SK-N-SH (cell line): ENCODE measurements at regions not wholly inside any gene's neighbourhood (a gene's known extent, or its start where the extent isn't known, plus 50 kb on each side); places are given as distances from the start of the nearest gene placed in this dataset.

ENCODE experiments used
- CTCF ChIA-PET: fragments of 300-600, 350-600 bp; formaldehyde crosslinking; extraction: SDS; loops from one replicate; lab custom pipeline; 2021; lab: Yijun Ruan, JAX
- POLR2A ChIA-PET: fragments of 350-600 bp; sonication (Branson Sonifier 250); formaldehyde crosslinking; extraction: SDS; loops from one replicate; lab custom pipeline; 2020; ENCODE audit warnings: antibody characterized with exemption, inconsistent platforms; lab: Yijun Ruan, JAX
- DNase-seq: peaks from one replicate; pipeline ENCODE4 v3.0.0; 2012
- H2AFZ ChIP-seq: fragments of 200-600 bp; sonication (generic); 2 replicates; pipeline ENCODE4 v1.8.1; 2016; ENCODE audit warnings: antibody characterized with exemption, mild to moderate bottlenecking, low read depth
- H3F3A ChIP-seq: fragments of 200-600 bp; sonication (generic); replicated peaks from 2 replicates; pipeline ENCODE3; 2016; ENCODE audit warnings: antibody characterized with exemption, mild to moderate bottlenecking; ENCODE audit not compliant: insufficient read depth
- H3K27ac ChIP-seq, 2 experiments: fragments of 200-500 bp in 1 of 2; fragments of 200-600 bp in 1 of 2; sonication (Bioruptor generic) in 1 of 2; sonication (generic), shearing (Covaris generic) in 1 of 2; 2 replicates each; pipeline versions ENCODE4 v1.5.1 to v1.6.1; 2014 to 2016; ENCODE audit warnings: low read depth in 2 of 2, inconsistent platforms in 1 of 2, low read length in 1 of 2, mild to moderate bottlenecking in 1 of 2, mixed read lengths in 1 of 2
- H3K27me3 ChIP-seq: fragments of 200-600 bp; sonication (generic), shearing (Covaris generic); 2 replicates; pipeline ENCODE4 v1.6.1; 2016; ENCODE audit warnings: mixed run types; ENCODE audit not compliant: insufficient read depth
- H3K36me3 ChIP-seq, 2 experiments: fragments of 200-500 bp in 1 of 2; fragments of 200-600 bp in 1 of 2; sonication (Bioruptor generic) in 1 of 2; sonication (generic) in 1 of 2; replicated peaks in 1 of 2; 2 replicates each; pipeline versions ENCODE3 to v1.5.1; 2014 to 2016; ENCODE audit warnings: low read length in 1 of 2, mild to moderate bottlenecking in 1 of 2; ENCODE audit not compliant: insufficient read depth in 2 of 2, control insufficient read depth in 1 of 2
- H3K4me1 ChIP-seq, 2 experiments: fragments of 200-500 bp in 1 of 2; fragments of 200-600 bp in 1 of 2; sonication (Bioruptor generic) in 1 of 2; sonication (generic), shearing (Covaris generic) in 1 of 2; 2 replicates each; pipeline versions ENCODE4 v1.5.1 to v1.6.1; 2014 to 2016; ENCODE audit warnings: low read depth in 1 of 2, low read length in 1 of 2, mixed run types in 1 of 2; ENCODE audit not compliant: insufficient read depth in 2 of 2, control insufficient read depth in 1 of 2
- H3K4me2 ChIP-seq: fragments of 200-600 bp; sonication (generic), shearing (Covaris generic); 2 replicates; pipeline ENCODE4 v1.6.1; 2017; ENCODE audit warnings: mixed run types
- H3K4me3 ChIP-seq, 2 experiments: fragments of 200-500 bp in 1 of 2; fragments of 200-600 bp in 1 of 2; sonication (Bioruptor generic) in 1 of 2; sonication (generic), shearing (Covaris generic) in 1 of 2; 2 replicates each; pipeline versions ENCODE4 v1.5.1 to v1.8.1; 2014 to 2016; ENCODE audit warnings: low read depth in 2 of 2, inconsistent platforms in 1 of 2, low read length in 1 of 2, mild to moderate bottlenecking in 1 of 2, mixed read lengths in 1 of 2, moderate library complexity in 1 of 2
- H3K79me2 ChIP-seq: fragments of 200-600 bp; sonication (generic); 2 replicates; pipeline ENCODE4 v1.8.1; 2017; ENCODE audit warnings: mild to moderate bottlenecking; ENCODE audit not compliant: insufficient read depth
- H3K9ac ChIP-seq: fragments of 200-600 bp; sonication (generic); 2 replicates; pipeline ENCODE4 v1.6.1; 2017; ENCODE audit warnings: mixed run types
- H3K9me2 ChIP-seq: fragments of 200-600 bp; sonication (generic); 2 replicates; pipeline ENCODE4 v1.6.1; 2017; ENCODE audit warnings: mixed run types
- H3K9me3 ChIP-seq: fragments of 200-600 bp; sonication (generic); 2 replicates; pipeline ENCODE4 v1.6.1; 2017; ENCODE audit warnings: mixed run types, mild to moderate bottlenecking, moderate library complexity
- H4K20me1 ChIP-seq: fragments of 200-600 bp; sonication (generic); 2 replicates; pipeline ENCODE4 v1.6.1; 2017; ENCODE audit warnings: mild to moderate bottlenecking, mixed run types; ENCODE audit not compliant: insufficient read depth
- CHD2 ChIP-seq: fragments of 150-350 bp; IDR thresholded peaks from 2 replicates; pipeline ENCODE4 v1.6.1; 2018; ENCODE audit warnings: low read length; ENCODE audit not compliant: partially characterized antibody
- CTCF ChIP-seq: fragments of 200-600 bp; sonication (generic); IDR thresholded peaks from 2 replicates; pipeline ENCODE4 v1.6.1; 2017; ENCODE audit warnings: antibody characterized with exemption, mild to moderate bottlenecking, moderate library complexity
- EP300 ChIP-seq, 2 experiments: IDR thresholded peaks; 2 replicates each; pipeline versions ENCODE4 v1.4.0 to v1.6.1; 2012; ENCODE audit warnings: borderline replicate concordance in 1 of 2, low read depth in 1 of 2, low read length in 1 of 2
- FOXM1 ChIP-seq: IDR thresholded peaks from 2 replicates; pipeline ENCODE4 v1.4.0; 2012; ENCODE audit warnings: low read depth, mild to moderate bottlenecking
- GABPA ChIP-seq: IDR thresholded peaks from 2 replicates; pipeline ENCODE4 v1.4.0; 2012; ENCODE audit warnings: low read depth, mild to moderate bottlenecking
- JUND ChIP-seq: IDR thresholded peaks from 2 replicates; pipeline ENCODE4 v1.4.0; 2012
- MAX ChIP-seq: IDR thresholded peaks from 2 replicates; pipeline ENCODE4 v1.4.0; 2012; ENCODE audit warnings: low read depth
- MEF2A ChIP-seq: IDR thresholded peaks from 2 replicates; pipeline ENCODE4 v1.4.0; 2012; ENCODE audit warnings: low read depth, borderline replicate concordance
- RAD21 ChIP-seq: IDR thresholded peaks from 2 replicates; pipeline ENCODE4 v1.6.1; 2012; ENCODE audit warnings: mild to moderate bottlenecking, low read length
- RCOR1 ChIP-seq: fragments of 150-350 bp; IDR thresholded peaks from 2 replicates; pipeline ENCODE4 v1.6.1; 2017; ENCODE audit warnings: antibody characterized with exemption, low read length
- TCF12 ChIP-seq: IDR thresholded peaks from 2 replicates; pipeline ENCODE4 v1.4.0; 2012
- TEAD4 ChIP-seq: IDR thresholded peaks from 2 replicates; pipeline ENCODE4 v1.4.0; 2012; ENCODE audit warnings: mild to moderate bottlenecking, borderline replicate concordance; ENCODE audit not compliant: insufficient read depth
- YY1 ChIP-seq: IDR thresholded peaks from 2 replicates; pipeline ENCODE4 v1.4.0; 2012; ENCODE audit warnings: low read depth, mild to moderate bottlenecking
- WGBS: methylation state at CpG from one replicate; pipeline ENCODE4 v1.1.6; 2017; ENCODE audit warnings: low lambda C conversion rate; 5-methylcytosine and 5-hydroxymethylcytosine counted together
- TF ChIP-seq, protein P1 (sequence below): IDR thresholded peaks from 2 replicates; pipeline ENCODE4 v1.4.0; 2012; ENCODE audit warnings: low read depth, borderline replicate concordance
- TF ChIP-seq, protein P2 (sequence below): fragments of 150-350 bp; IDR thresholded peaks from 2 replicates; pipeline ENCODE4 v1.6.1; 2017; ENCODE audit warnings: antibody characterized with exemption, low read length, low read depth, borderline replicate concordance
- TF ChIP-seq, protein P3 (sequence below): IDR thresholded peaks from 2 replicates; pipeline ENCODE4 v1.4.0; 2012; ENCODE audit warnings: low read depth, borderline replicate concordance

- no peaks in the 10 kb centered on the region for H3K27me3 ChIP-seq
- TF ChIP-seq CTCF (no peak), GABPA (no peak), CHD2 (no peak), TCF12 (no peak), YY1 (no peak), MAX (no peak), EP300 (IDR thresholded peaks at IDR 0.05; ENCODE audit: borderline replicate concordance in 1 of 2, low read depth in 1 of 2, low read length in 1 of 2) (no peak), RAD21 (no peak), TEAD4 (no peak), RCOR1 (no peak), MEF2A (no peak), JUND (no peak), FOXM1 (no peak)
- TF ChIP-seq, protein P1, sequence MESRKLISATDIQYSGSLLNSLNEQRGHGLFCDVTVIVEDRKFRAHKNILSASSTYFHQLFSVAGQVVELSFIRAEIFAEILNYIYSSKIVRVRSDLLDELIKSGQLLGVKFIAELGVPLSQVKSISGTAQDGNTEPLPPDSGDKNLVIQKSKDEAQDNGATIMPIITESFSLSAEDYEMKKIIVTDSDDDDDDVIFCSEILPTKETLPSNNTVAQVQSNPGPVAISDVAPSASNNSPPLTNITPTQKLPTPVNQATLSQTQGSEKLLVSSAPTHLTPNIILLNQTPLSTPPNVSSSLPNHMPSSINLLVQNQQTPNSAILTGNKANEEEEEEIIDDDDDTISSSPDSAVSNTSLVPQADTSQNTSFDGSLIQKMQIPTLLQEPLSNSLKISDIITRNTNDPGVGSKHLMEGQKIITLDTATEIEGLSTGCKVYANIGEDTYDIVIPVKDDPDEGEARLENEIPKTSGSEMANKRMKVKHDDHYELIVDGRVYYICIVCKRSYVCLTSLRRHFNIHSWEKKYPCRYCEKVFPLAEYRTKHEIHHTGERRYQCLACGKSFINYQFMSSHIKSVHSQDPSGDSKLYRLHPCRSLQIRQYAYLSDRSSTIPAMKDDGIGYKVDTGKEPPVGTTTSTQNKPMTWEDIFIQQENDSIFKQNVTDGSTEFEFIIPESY = no peak
- TF ChIP-seq, protein P2, sequence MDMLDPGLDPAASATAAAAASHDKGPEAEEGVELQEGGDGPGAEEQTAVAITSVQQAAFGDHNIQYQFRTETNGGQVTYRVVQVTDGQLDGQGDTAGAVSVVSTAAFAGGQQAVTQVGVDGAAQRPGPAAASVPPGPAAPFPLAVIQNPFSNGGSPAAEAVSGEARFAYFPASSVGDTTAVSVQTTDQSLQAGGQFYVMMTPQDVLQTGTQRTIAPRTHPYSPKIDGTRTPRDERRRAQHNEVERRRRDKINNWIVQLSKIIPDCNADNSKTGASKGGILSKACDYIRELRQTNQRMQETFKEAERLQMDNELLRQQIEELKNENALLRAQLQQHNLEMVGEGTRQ = no peak
- TF ChIP-seq, protein P3, sequence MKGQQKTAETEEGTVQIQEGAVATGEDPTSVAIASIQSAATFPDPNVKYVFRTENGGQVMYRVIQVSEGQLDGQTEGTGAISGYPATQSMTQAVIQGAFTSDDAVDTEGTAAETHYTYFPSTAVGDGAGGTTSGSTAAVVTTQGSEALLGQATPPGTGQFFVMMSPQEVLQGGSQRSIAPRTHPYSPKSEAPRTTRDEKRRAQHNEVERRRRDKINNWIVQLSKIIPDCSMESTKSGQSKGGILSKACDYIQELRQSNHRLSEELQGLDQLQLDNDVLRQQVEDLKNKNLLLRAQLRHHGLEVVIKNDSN = no peak
- TF ChIP-seq, all 33 proteins: peak for 0
- POLR2A ChIA-PET = no interaction called here
- Histone ChIP-seq H3K27ac (no peak overlapping the region), H2AFZ (no peak overlapping the region), H3K79me2 (no peaks in the 10 kb centered on the region), H3K36me3 (no peaks in the 10 kb centered on the region), H4K20me1 (no peaks in the 10 kb centered on the region), H3K4me2 (no peak overlapping the region), H3K4me1 (no peaks in the 10 kb centered on the region), H3K4me3 (no peak overlapping the region), H3K9me2 (no peaks in the 10 kb centered on the region), H3F3A (no peaks in the 10 kb centered on the region), H3K9me3 (no peaks in the 10 kb centered on the region), H3K9ac (no peak overlapping the region)
- no peak for DNase-seq
- CTCF ChIA-PET = no interaction called here
- WGBS = 5% methylated on average over 7 of the region's 7 CpGs
Observed at GRCh38 chr3:144737281-144737680, 765.7 kb downstream of the DIPK2A start.
